Small intestine (tissue), 7 donors: ENCODE measurements at regions not wholly inside any gene's neighbourhood (a gene's known extent, or its start where the extent isn't known, plus 50 kb on each side); places are given as distances from the start of the nearest gene placed in this dataset.
"Not testable (repeated sequence)": the region's sequence is repeated elsewhere in the genome, so short reads cannot be mapped to it uniquely, and the experiment has no call there.

ENCODE experiments used
- DNase-seq, 2 donors: peaks; one replicate each; pipeline versions ENCODE4 v3.0.0 to v3.0.0-alpha.2; 2013
- FAIRE-seq: peaks from 2 replicates; lab custom pipeline; 2012; peaks lifted over from hg19 to GRCh38; lab: Jason Lieb, UNC
- H3K27ac ChIP-seq, 3 donors: one replicate each; pipeline ENCODE4 v1.5.1; 2013; ENCODE audit warnings: low read length in 2 of 3, mild to moderate bottlenecking in 2 of 3, control low read depth in 1 of 3, inconsistent platforms in 1 of 3, low read depth in 1 of 3, moderate library complexity in 1 of 3
- H3K27me3 ChIP-seq, 3 donors: one replicate each; pipeline ENCODE4 v1.6.1; 2013; ENCODE audit warnings: low read length in 3 of 3, inconsistent platforms in 1 of 3; ENCODE audit not compliant: control insufficient read depth in 3 of 3, insufficient read depth in 3 of 3
- H3K36me3 ChIP-seq, 3 donors: one replicate each; pipeline ENCODE4 v1.6.1; 2013; ENCODE audit warnings: low read length in 3 of 3, inconsistent platforms in 1 of 3, low read depth in 1 of 3, mild to moderate bottlenecking in 1 of 3, moderate library complexity in 1 of 3; ENCODE audit not compliant: control insufficient read depth in 3 of 3, insufficient read depth in 2 of 3
- H3K4me1 ChIP-seq, 3 donors: one replicate each; pipeline ENCODE4 v1.6.1; 2013; ENCODE audit warnings: low read length in 2 of 3, inconsistent platforms in 1 of 3, low read depth in 1 of 3, mild to moderate bottlenecking in 1 of 3, moderate library complexity in 1 of 3; ENCODE audit not compliant: control insufficient read depth in 3 of 3, insufficient read depth in 2 of 3
- H3K4me3 ChIP-seq, 3 donors: one replicate each; pipeline ENCODE4 v1.5.1; 2013; ENCODE audit warnings: low read length in 3 of 3, control low read depth in 1 of 3, inconsistent platforms in 1 of 3, low read depth in 1 of 3, mild to moderate bottlenecking in 1 of 3, moderate library complexity in 1 of 3
- H3K9me3 ChIP-seq, 2 donors: one replicate each; pipeline ENCODE4 v1.6.1; 2013; ENCODE audit warnings: low read depth in 1 of 2, low read length in 1 of 2; ENCODE audit not compliant: control insufficient read depth in 2 of 2, insufficient read depth in 1 of 2
- WGBS, 3 donors: extraction: QIAGEN DNeasy Blood & Tissue Kit; methylation state at CpG; one replicate each; pipeline ENCODE4 v1.1.7; 2013; 5-methylcytosine and 5-hydroxymethylcytosine counted together
- donor health status: healthy with polysubstance abuse.
- donor health status: control.
- donor health status: control.
- donor health status: Bipolar disorder and iron deficiency.
- donor health status: healthy.

- WGBS, 3 donors, result 71 to 81% (median 73%) methylated on average over 5 of the region's 5 CpGs
- H3K27ac ChIP-seq, result no peak overlapping the region
- DNase-seq (no peak), FAIRE-seq (no peak)
- no peaks in the 10 kb centered on the region for H3K36me3 ChIP-seq
- no peak overlapping the region for H3K4me3 ChIP-seq
- H3K4me1 ChIP-seq, result no peaks in the 10 kb centered on the region
- no peaks in the 10 kb centered on the region for H3K27me3 ChIP-seq
- no peaks in the 10 kb centered on the region for H3K9me3 ChIP-seq
These were observed 106.1 kb upstream of the FSCB start for GRCh38 chr14:44613061-44613712.

- Histone ChIP-seq H3K9me3 (no peaks in the 10 kb centered on the region), H3K27ac (no peak overlapping the region), H3K36me3 (no peaks in the 10 kb centered on the region), H3K4me3 (no peak overlapping the region), H3K27me3 (no peaks in the 10 kb centered on the region), H3K4me1 (no peaks in the 10 kb centered on the region)
- 69 to 91% (median 85%) methylated on average over 4 of the region's 4 CpGs for WGBS, 3 donors
- DNase-seq, result no peak
- no peak for FAIRE-seq
These were observed 104.9 kb upstream of the FSCB start for GRCh38 chr14:44612002-44612401.

- 67 to 85% (median 83%) methylated on average over 5 of the region's 5 CpGs for WGBS, 3 donors
- FAIRE-seq, result no peak
- H3K27ac ChIP-seq, result no peak overlapping the region
- H3K4me3 ChIP-seq, result no peak overlapping the region
- DNase-seq, result no peak
- no peaks in the 10 kb centered on the region for H3K27me3 ChIP-seq
- no peaks in the 10 kb centered on the region for H3K36me3 ChIP-seq
- no peaks in the 10 kb centered on the region for H3K9me3 ChIP-seq
- no peaks in the 10 kb centered on the region for H3K4me1 ChIP-seq
These were observed 102.9 kb upstream of the FSCB start for GRCh38 chr14:44609876-44610510.

- Histone ChIP-seq H3K27me3 (no peaks in the 10 kb centered on the region), H3K9me3 (no peaks in the 10 kb centered on the region), H3K4me1 (no peaks in the 10 kb centered on the region), H3K27ac (no peak overlapping the region), H3K36me3 (no peaks in the 10 kb centered on the region), H3K4me3 (no peak overlapping the region)
- DNase-seq (no peak), FAIRE-seq (no peak)
- 67 to 78% (median 73%) methylated on average over 1 of the region's 1 CpG for WGBS, 3 donors
These were observed 102.1 kb upstream of the FSCB start for GRCh38 chr14:44609201-44609600.

GRCh38 chr14:44607701-44608100, 100.6 kb upstream of the FSCB start:
- no peaks in the 10 kb centered on the region for H3K27me3 ChIP-seq
- H3K4me1 ChIP-seq, result no peaks in the 10 kb centered on the region
- no peaks in the 10 kb centered on the region for H3K36me3 ChIP-seq
- FAIRE-seq (no peak), DNase-seq (no peak)
- WGBS, 3 donors, result 94 to 96% (median 95%) methylated on average over 1 of the region's 1 CpG
- no peak overlapping the region for H3K4me3 ChIP-seq
- no peaks in the 10 kb centered on the region for H3K9me3 ChIP-seq
- no peak overlapping the region for H3K27ac ChIP-seq

- no peaks in the 10 kb centered on the region for H3K9me3 ChIP-seq
- FAIRE-seq (no peak), DNase-seq (no peak)
- 63 to 73% (median 73%) methylated on average over 3 of the region's 3 CpGs for WGBS, 3 donors
- H3K4me1 ChIP-seq, result no peaks in the 10 kb centered on the region
- H3K4me3 ChIP-seq, result no peak overlapping the region
- no peaks in the 10 kb centered on the region for H3K27me3 ChIP-seq
- no peak overlapping the region for H3K27ac ChIP-seq
- H3K36me3 ChIP-seq, result no peaks in the 10 kb centered on the region
These were observed 99.5 kb upstream of the FSCB start for GRCh38 chr14:44606576-44606975.

GRCh38 chr14:44601266-44601665, 94.2 kb upstream of the FSCB start:
- DNase-seq, H3K27ac ChIP-seq, H3K4me1 ChIP-seq, FAIRE-seq, H3K9me3 ChIP-seq, H3K36me3 ChIP-seq, H3K4me3 ChIP-seq, H3K27me3 ChIP-seq: not testable (repeated sequence)
- whole genome bisulfite sequencing, 3 donors, result 97 to 98% (median 98%) methylated on average over 29 to 37 of the region's 37 CpGs

GRCh38 chr14:44589180-44589579, 82.1 kb upstream of the FSCB start:
- no peak for FAIRE-seq
- Histone ChIP-seq H3K36me3 (no peaks in the 10 kb centered on the region), H3K4me3 (no peak overlapping the region), H3K4me1 (no peaks in the 10 kb centered on the region), H3K9me3 (no peaks in the 10 kb centered on the region), H3K27ac (no peak overlapping the region), H3K27me3 (no peaks in the 10 kb centered on the region)
- no peak for DNase-seq
- WGBS, 3 donors, result 76 to 84% (median 77%) methylated on average over 3 of the region's 3 CpGs

GRCh38 chr14:44586910-44587309, 79.8 kb upstream of the FSCB start:
- Histone ChIP-seq H3K27me3 (no peaks in the 10 kb centered on the region), H3K4me3 (no peak overlapping the region), H3K36me3 (no peaks in the 10 kb centered on the region), H3K27ac (no peak overlapping the region), H3K4me1 (no peaks in the 10 kb centered on the region), H3K9me3 (no peaks in the 10 kb centered on the region)
- no peak for FAIRE-seq
- no peak for DNase-seq
